SH-SY5Y (cell line): ENCODE measurements at regions not wholly inside any gene's neighbourhood (a gene's known extent, or its start where the extent isn't known, plus 50 kb on each side); places are given as distances from the start of the nearest gene placed in this dataset.

ENCODE experiments used
- GATA2 ChIP-seq: IDR thresholded peaks from 2 replicates; pipeline ENCODE4 v1.6.1; 2011; ENCODE audit warnings: mild to moderate bottlenecking, low read depth, low read length
- GATA3 ChIP-seq: IDR thresholded peaks from 2 replicates; pipeline ENCODE4 v1.6.1; 2011; ENCODE audit warnings: low read depth, mild to moderate bottlenecking, low read length, moderate library complexity

- TF ChIP-seq GATA2 (no peak), GATA3 (no peak)
Observed at GRCh38 chr11:93081694-93082093, 112.2 kb downstream of the MTNR1B start.
